PC-3 (cell line): ENCODE measurements at regions not wholly inside any gene's neighbourhood (a gene's known extent, or its start where the extent isn't known, plus 50 kb on each side); places are given as distances from the start of the nearest gene placed in this dataset.

Experiments used
- CTCF ChIP-seq: fragments of 300-600 bp; sonication (generic); conservative IDR thresholded peaks from 2 replicates; pipeline ENCODE4 v1.5.1; 2017; ENCODE audit warnings: antibody characterized with exemption, low read depth, mild to moderate bottlenecking, low read length
- EZH2phosphoT487 ChIP-seq: fragments of 300-600 bp; sonication (generic); IDR thresholded peaks from 2 replicates; pipeline ENCODE4 v1.6.1; 2018; ENCODE audit warnings: mild to moderate bottlenecking, antibody characterized with exemption, low read length, borderline replicate concordance

GRCh38 chr10:121152033-121152432, 300.9 kb downstream of the WDR11 start:
- TF ChIP-seq CTCF (no peak), EZH2phosphoT487 (no peak)
